Activated CD8-positive, alpha-beta memory T cell treated with anti-CD3 and anti-CD28 coated beads for 36 hours (primary cell): ENCODE measurements at regions not wholly inside any gene's neighbourhood (a gene's known extent, or its start where the extent isn't known, plus 50 kb on each side); places are given as distances from the start of the nearest gene placed in this dataset.

Experiments
- CTCF ChIA-PET: fragments of 350-600 bp; sonication (Branson Sonifier 250); formaldehyde crosslinking; loops from one replicate; lab custom pipeline; 2021; ENCODE audit warnings: antibody characterized with exemption; lab: Charles Lee
- POLR2A ChIA-PET: fragments of 350-600 bp; sonication (Branson Sonifier 250); formaldehyde crosslinking; loops from one replicate; lab custom pipeline; 2021; ENCODE audit warnings: antibody characterized with exemption; lab: Charles Lee

DNA sequence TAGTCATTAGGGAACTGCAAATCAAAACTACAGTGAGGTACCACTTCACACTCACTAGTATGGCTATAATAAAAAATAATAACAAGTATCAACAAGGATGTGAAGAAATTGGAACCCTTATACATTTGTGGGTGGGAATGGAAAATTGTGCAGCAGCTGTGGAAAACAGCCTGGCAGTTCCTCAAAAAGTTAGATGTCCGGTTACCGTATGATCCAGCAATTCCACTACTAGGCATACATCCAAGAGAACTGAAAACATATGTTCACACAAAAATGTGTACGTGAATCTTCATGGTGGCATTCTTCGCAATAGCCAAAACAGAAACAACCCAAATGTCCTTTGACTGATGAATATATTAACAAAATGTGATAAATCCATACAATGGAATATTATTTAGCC lies 187.9 kb upstream of the LYSMD4 start:
- POLR2A ChIA-PET = no interaction called here
- CTCF ChIA-PET = no interaction called here

DNA sequence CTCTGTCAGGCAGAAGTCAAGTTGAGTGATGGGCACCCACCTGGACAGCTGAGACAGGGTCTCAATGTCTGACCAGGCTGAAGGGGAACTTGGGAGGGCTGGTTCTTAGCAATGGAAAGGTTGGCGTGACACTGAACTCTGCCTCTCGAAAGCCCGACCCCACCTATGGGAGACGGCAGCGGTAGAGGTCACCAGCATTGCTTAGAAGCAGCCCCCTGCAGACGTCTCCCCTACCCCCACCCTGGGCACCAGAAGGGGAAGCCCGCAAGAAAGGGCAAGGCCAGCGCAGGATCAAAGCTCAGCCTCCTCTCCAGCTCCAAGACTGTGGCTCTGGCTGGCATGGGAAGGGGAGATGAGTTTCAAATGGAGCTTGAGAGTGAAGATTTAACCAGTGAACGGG lies 184.8 kb upstream of the LYSMD4 start:
- ChIA-PET POLR2A (no interaction called here), CTCF (no interaction called here)

DNA sequence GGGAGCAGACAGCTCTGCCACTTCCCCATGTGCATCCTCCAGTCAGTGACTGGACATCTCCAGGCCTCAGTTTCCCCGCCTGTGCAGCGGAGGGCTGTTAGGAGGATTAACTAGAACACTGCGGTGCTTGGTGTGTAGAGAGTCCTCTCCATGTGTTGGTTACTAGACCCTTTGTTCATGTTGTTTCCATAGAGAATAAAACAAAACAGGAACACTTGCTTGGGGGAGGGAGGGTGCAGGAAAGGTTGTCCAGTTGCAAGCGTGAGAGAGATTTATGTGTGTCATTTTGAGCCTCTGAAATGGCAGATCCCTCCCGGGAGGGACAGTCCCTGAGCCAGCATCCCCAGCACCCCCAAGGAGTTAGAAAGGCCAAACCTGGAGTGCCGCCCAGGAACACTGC lies 184.0 kb upstream of the LYSMD4 start:
- CTCF ChIA-PET = no interaction called here
- POLR2A ChIA-PET = no interaction called here

DNA sequence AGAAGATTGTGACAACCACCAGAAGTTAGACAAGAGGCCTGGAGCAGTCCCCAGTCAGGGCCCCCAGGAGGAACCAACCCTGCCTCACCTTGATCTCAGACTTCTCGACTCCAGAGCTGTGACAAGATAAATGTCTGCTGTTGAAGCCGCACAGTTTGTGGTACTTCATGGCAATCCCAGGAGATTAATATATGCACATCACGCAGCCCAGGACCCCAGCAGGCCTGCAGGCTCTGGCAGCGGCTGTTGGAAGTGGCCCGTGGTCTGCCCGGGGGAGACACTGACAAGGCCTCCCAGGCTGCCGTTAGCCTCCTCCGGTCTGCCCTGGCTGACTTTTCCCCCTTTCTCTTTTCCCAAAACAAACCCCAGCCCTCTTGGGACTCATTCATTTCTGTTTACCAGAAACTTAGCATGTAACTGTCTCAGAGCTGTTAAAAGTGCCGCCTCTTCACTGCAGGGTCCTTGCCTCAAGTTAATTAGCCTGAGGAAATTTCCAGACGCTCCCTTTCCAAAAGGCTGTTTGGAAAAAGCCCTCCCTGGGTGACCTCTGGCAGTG lies 183.5 kb upstream of the LYSMD4 start:
- ChIA-PET CTCF (no interaction called here), POLR2A (no interaction called here)

DNA sequence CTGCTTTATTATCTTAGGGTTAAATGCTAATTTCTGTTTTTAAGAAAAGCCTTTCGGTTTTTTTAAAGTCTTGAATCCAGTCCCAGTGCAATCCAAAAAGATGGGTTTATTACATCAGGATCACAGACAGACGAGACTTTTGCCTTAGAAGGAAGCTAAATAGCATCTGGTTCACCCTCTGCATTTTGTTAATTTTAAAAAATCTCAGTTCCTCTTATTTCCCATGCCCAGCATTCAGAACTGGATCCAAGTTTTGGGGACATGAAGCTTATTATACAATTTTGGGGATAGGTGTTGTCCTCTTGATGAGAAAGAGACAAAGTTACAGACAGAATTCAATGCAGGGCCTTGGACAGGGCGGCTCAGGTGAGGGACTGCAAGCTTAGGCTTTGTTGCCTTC lies 181.5 kb upstream of the LYSMD4 start:
- POLR2A ChIA-PET = no interaction called here
- CTCF ChIA-PET = interaction anchor here (1.0 kb wide), 1 partner anchor 14 kb away, joined by 3 read pairs; no protein-coding TSS in a partner anchor

DNA sequence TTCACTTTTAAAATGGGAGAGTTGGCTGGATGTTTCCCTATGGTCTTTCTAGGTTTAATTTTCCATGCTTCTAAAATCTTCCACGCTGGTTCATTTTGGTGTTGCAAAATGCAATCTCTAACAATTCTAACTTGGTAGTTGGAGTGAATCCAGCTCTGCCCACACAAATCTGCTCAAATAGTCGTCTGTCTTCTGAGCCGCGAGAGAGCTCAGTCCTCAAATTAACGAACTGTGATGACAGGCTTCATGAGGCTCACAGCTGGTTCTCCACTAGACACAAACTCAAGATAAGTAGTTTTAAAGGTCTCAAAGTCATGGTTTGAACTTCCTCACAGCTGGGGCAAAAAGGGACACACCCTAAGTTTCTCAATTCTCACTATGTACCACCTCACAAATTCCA lies 178.6 kb upstream of the LYSMD4 start:
- ChIA-PET CTCF (no interaction called here), POLR2A (no interaction called here)

DNA sequence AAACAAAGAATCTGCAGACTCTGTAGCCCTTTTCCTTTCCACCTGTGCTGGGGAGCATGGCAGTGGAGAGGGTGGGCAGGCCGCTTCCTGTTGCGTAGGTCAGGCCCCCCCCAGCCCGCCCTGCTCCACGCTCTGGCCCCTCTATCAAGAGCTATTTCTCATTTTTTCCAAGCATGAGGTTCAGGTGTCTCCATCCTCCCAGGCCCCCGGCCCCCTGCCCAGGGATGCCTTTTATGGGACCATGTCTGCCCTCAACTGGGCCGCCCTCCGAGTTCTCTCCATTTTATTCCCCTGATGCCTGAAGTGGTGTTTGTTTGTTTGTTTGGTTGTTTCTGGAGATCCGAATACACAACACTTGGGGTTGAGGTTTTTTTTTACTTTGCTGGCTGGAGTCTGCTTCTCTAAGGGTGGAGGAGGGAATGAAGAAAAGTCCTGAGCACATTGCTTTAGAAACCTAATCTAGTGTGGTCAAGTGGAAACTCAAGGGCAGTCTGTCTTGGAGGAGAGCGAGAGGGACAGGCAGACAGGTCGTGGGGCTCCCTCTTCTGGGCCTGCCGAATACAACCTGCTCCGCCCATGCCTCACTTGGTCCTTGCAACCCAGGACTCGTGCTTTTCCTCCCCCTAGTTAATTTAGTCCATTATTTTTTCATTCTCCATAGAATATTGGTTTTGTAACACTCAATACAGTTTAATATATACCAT lies 176.5 kb upstream of the LYSMD4 start:
- POLR2A ChIA-PET = no interaction called here
- CTCF ChIA-PET = no interaction called here

DNA sequence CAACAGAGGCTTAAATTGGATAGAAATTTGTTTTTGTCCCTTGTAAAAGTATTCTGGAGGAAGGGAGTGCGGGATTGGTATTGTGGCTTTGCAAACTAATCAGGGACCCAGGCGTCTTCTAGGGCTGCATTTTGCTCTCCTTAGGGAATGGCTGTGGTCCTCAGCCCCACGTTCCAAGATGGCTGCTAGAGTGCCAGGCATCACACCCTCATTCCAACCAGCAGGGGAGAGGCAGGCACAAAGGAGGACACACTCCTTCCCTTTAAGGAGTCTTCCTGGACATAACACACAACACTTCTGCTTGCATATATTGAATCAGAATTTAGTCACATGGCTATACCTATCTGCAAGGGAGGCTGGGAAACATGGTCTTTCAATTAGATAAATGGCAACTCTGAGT lies 174.5 kb upstream of the LYSMD4 start:
- CTCF ChIA-PET = no interaction called here
- POLR2A ChIA-PET = no interaction called here

DNA sequence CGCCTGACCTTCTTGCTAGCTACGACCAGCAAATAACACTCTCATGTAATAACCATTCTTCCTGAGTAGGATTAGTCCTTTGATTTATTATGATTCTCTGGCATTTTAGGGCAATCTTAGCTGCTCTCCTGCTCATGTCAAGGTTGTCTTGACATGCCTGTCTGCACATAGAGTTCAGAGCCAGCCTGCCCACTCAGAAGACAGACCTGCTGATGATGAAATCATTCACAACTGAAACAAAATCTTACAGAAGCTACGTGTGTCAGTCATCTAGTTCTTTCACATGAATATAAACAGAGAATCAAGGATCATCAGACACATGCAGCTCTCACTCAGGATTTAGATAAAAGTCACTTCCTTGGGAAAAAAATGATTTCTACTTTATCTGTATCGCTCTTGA lies 173.6 kb upstream of the LYSMD4 start:
- ChIA-PET POLR2A (no interaction called here), CTCF (no interaction called here)

DNA sequence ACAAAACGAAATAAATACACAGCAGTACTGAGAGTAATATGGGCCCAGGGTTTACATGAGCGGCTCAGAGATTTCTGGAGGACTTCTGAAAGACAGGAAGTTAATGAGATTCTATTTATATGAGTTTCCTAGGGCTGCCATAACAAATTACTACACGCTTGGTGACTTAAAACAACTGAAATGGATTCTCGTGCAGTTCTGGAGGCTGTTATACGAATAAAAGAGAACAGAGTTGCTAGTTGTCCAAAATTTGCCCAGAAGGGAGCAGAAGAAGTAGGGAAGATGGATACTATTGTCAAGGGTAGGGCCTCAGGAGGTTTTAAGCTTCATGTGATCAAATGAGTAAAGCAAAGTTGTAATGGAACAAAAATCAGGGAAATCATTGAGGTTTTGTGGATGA lies 173.1 kb upstream of the LYSMD4 start:
- ChIA-PET POLR2A (no interaction called here), CTCF (no interaction called here)

DNA sequence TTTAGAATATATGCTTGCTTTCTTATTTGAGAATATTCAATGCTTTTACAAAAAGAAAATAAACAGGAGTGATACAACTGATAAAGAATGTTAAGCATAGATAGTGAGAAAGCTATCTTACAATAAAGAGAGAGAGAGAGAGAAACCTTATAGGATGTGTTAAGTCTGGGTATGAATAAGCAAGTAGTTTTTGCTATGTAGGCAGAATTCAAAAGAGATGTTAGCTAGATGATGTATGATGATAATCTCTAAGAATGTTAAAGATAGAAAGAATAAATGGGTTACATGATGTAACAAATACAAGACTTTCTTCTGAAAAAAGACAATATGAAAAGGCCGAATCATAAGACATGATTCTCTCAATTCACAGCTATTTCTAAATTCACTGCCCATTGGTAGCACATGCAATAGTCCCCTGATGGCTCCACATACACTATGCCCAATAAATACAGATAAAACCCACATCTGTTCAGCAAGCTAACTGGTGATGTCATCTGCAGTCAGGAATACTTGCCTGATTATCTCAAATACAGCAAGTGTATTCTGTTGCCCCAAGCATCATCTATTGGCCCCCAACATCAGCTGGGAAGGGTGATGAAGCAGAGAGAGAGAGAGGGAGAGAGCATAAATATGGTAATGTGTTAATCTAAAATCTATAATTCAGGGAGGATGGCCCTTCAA lies 169.2 kb upstream of the LYSMD4 start:
- ChIA-PET POLR2A (no interaction called here), CTCF (no interaction called here)

DNA sequence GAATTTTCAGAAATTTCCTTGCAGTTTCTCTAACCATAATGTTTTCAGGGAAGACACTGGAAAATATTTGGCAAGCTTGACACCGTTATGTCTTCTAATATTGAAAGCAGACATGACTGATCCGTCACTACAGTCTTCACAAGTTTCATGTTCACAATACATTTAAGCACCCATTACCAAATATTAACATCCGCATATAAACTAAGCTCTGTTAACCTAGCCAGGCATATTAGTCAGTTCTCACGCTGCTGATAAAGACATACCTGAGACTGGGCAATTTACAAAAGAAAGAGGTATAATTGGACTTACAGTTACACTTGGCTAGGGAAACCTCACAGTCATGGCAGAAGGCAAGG lies 162.7 kb upstream of the LYSMD4 start:
- ChIA-PET CTCF (interaction anchor here (1.0 kb wide), 1 partner anchor 32 kb away, joined by 3 read pairs; no protein-coding TSS in a partner anchor), POLR2A (no interaction called here)

DNA sequence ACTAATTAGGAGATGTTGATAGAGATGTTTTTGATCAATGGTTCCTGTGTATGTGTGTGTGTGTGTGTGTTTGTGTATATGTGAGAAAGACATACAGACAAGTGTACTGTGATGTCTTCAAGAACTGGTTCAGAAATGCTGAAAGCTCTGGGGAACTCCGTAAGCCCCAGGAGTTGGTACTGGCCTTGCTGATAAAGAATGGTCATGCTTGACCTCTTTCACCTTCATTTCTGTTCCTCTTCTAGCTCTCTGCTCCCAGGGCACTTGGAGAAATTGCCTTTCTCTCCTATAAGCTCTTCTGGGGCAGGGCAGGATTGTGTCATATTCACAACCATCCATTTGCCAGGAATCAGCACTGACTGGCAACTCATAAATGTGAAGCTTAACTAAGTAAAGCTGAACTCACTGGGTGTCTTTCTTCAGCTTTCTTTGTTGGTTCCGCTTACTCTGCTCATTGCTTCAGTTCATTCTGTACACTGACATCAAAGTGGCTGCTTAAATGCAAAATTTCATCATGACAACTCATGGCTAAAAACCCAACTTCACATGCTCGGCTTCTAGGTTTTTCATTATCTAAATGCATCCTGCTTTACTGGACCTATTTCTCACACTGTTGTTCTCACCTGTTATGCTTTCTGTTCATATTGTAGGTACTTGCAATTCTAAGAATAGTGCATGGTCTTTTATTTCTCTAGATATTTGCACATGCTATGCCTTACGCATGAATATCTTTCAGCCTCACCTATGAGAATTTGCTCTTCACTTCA lies 162.1 kb upstream of the LYSMD4 start:
- POLR2A ChIA-PET = no interaction called here
- CTCF ChIA-PET = interaction anchor here (1.0 kb wide), 1 partner anchor 31 kb away, joined by 3 read pairs; no protein-coding TSS in a partner anchor

DNA sequence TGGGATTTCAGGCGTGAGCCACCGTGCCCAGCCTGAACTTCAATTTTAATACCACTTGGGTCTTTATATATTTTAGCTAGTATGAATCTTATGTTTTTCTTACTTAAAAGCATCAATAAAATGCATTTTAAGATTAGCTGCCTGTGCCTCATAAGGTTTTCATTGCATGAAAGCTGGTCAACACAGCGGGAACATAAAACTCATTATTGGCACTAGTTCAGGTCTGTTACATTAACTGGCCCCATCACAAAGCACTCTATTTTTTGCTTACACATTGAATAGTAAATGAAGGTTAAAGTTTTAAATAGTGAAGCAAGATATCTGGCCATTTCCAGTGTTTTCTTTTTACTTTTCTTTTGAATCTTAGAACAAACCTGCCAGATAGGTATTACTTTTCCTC lies 145.6 kb upstream of the LYSMD4 start:
- CTCF ChIA-PET = no interaction called here
- POLR2A ChIA-PET = no interaction called here

DNA sequence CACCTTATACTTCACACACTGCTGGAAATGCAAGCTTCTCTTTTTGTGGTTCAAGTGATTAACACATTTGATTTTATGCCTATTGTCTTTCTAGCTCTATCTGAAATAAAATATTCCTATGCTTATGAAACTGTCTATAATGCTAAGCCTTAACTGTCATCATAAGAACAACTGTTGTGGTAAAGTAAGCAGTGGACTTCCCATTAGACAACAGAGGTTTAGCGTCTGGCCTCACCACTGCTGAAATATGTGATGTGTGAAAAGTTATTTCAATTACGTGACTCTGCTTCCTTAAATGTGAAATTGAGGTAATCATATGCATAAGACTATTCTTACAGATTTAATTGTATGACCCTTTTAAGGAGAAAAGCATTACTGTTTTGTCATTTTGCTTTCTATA lies 140.2 kb upstream of the LYSMD4 start:
- POLR2A ChIA-PET = no interaction called here
- CTCF ChIA-PET = interaction anchor here (0.6 kb wide), 1 partner anchor 66 kb away, joined by 3 read pairs; no protein-coding TSS in a partner anchor

DNA sequence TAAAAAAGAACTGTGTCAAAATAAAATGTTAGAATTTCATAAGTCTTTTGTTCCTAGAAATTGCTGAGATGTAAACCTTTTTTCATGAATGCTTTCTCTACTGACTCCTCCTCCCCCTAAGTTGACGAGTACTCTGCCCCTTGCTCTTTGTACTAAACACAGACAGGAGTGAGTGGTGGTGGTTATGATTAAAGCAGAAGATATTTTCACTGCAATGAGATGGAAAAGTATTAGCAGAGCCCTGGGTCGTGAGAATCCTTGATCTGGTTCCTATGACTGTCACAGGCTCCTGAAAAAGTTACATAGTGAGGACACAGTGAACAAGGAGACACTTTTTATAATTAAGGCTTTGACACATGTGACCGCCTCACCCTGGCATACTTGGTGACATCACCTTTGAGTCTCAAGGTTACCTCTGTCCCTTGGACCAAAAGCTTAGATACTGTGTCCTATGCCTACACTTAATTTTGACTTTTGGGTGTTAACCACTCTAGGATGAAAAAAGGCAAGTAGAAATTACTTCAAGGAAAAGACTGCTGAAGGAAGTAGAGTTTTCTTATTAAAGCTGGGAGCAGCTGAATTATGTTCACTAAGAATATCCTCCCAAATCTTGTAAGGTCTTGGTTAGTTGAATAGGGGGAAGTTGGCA lies 130.4 kb upstream of the LYSMD4 start:
- ChIA-PET CTCF (interaction anchor here (1.0 kb wide), 1 partner anchor 32 kb away, joined by 3 read pairs; no protein-coding TSS in a partner anchor), POLR2A (no interaction called here)

DNA sequence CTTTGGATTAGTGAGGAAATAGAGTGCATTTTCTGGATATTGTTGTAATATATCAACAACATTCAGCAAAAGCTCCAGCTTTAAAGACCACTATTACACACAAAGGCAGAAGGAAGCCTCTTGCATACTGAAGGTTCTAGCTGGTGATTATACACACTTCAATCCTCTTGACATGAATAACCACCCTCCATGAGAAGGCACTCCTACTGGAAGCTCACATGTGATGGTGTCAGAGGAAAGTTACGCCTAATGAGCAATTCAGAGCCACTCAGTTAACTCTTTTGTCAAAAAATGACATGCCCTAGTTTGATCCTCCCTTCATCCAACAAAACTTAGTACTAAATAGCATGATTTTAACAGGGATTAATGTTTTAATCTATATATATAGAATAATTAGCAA lies 124.6 kb upstream of the LYSMD4 start:
- CTCF ChIA-PET = no interaction called here

DNA sequence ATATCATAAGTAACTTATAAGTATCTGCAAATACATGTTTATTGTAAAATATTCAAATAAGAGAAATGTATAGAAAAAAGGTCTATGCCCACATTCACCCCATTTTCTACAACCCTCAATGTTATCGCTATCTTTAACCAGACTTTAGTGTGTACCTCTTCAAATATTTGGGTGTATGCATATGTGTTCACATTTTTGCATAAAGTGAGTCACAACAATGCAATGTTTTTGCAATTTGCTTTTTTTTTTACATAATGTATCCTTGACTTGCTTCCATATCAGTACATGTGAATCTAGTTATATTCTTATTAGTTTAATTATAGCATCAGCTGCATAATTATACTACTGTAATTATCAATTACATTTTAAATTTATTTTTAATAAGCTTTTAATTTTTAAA lies 117.3 kb upstream of the LYSMD4 start:
- CTCF ChIA-PET = no interaction called here
- POLR2A ChIA-PET = interaction anchor here (0.9 kb wide), 1 partner anchor 75 kb away, joined by 3 read pairs; no protein-coding TSS in a partner anchor

More for the DNA sequence above, 124.6 kb upstream of the LYSMD4 start:
- POLR2A ChIA-PET = no interaction called here

DNA sequence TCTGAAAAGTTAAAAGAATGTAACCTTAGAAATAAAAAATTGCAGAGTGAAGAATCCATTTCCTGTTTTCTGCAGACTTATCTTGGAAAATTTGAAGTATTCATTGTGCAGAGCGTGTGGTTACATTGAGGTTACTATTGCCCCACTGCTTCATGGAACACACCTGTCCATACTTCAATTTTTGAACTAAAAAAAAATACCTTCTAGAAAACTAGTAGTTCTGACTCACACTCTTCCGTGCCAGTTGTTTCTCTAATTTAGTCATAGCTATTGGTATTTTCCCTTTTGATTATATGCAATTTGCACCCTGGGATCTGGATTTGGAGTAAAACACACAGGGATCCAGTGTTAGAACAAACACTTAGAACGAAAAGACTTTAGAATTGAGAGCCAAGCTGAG lies 111.8 kb upstream of the LYSMD4 start:
- POLR2A ChIA-PET = no interaction called here

More for the DNA sequence above, 111.8 kb upstream of the LYSMD4 start:
- CTCF ChIA-PET = no interaction called here
